OCI-LY7 (cell line): ENCODE measurements at regions not wholly inside any gene's neighbourhood (a gene's known extent, or its start where the extent isn't known, plus 50 kb on each side); places are given as distances from the start of the nearest gene placed in this dataset.

Source experiments
- BruUV-seq: library from RNA; stranded (reverse); fragments of 400-500 nt; replicated peaks from 2 replicates; lab custom pipeline; 2021; lab: Mats Ljungman, UMichigan
- CTCF ChIA-PET: fragments of 300-600 bp; sonication (Branson Sonifier 250); formaldehyde crosslinking; loops from one replicate; lab custom pipeline; 2022; ENCODE audit warnings: antibody characterized with exemption; ENCODE audit not compliant: unreplicated experiment; lab: Charles Lee
- POLR2A ChIA-PET: fragments of 300-600 bp; sonication (Branson Sonifier 250); formaldehyde crosslinking; loops from one replicate; lab custom pipeline; 2022; ENCODE audit warnings: antibody characterized with exemption; lab: Charles Lee
- DNase-seq: peaks from one replicate; pipeline ENCODE4 v3.0.0-alpha.2; 2015; ENCODE audit warnings: low spot score
- H2AFZ ChIP-seq: fragments of 200-600 bp; sonication (generic), shearing (Covaris generic); 2 replicates; pipeline ENCODE4 v1.6.1; 2014; ENCODE audit warnings: mild to moderate bottlenecking, antibody characterized with exemption, low read length, moderate library complexity
- H3K27ac ChIP-seq: fragments of 200-600 bp; sonication (generic); 2 replicates; pipeline ENCODE4 v1.5.1; 2014; ENCODE audit warnings: mixed run types, low read depth, mild to moderate bottlenecking, moderate library complexity, low read length, inconsistent platforms; ENCODE audit not compliant: poor library complexity, severe bottlenecking
- H3K36me3 ChIP-seq: fragments of 200-600 bp; sonication (generic); 2 replicates; pipeline ENCODE4 v1.6.1; 2014; ENCODE audit warnings: mild to moderate bottlenecking, antibody characterized with exemption, low read length, moderate library complexity, mixed read lengths; ENCODE audit not compliant: insufficient read depth
- H3K4me1 ChIP-seq: fragments of 200-600 bp; sonication (generic); 2 replicates; pipeline ENCODE4 v1.5.1; 2014; ENCODE audit warnings: mild to moderate bottlenecking, low read length; ENCODE audit not compliant: insufficient read depth, poor library complexity, severe bottlenecking
- H3K4me2 ChIP-seq: fragments of 200-600 bp; sonication (generic); 2 replicates; pipeline ENCODE4 v1.6.1; 2014; ENCODE audit warnings: mild to moderate bottlenecking, low read length
- H3K4me3 ChIP-seq: fragments of 200-600 bp; sonication (generic); 2 replicates; pipeline ENCODE4 v1.5.1; 2014; ENCODE audit warnings: mild to moderate bottlenecking, low read depth, low read length; ENCODE audit not compliant: poor library complexity, severe bottlenecking
- H3K79me2 ChIP-seq: fragments of 200-600 bp; sonication (generic); 2 replicates; pipeline ENCODE4 v1.6.1; 2016; ENCODE audit warnings: low read depth, mild to moderate bottlenecking, low read length, moderate library complexity, mixed read lengths; ENCODE audit not compliant: insufficient read depth
- H3K9me2 ChIP-seq: fragments of 200-600 bp; sonication (generic); 2 replicates; pipeline ENCODE4 v1.6.1; 2016; ENCODE audit warnings: mild to moderate bottlenecking, low read length, mixed read lengths; ENCODE audit not compliant: insufficient read depth
- H3K9me3 ChIP-seq: fragments of 200-600 bp; sonication (generic); 2 replicates; pipeline ENCODE4 v1.6.1; 2014; ENCODE audit warnings: mild to moderate bottlenecking, mixed run types, low read length, mixed read lengths
- H4K20me1 ChIP-seq: fragments of 200-600 bp; sonication (generic); 2 replicates; pipeline ENCODE4 v1.6.1; 2014; ENCODE audit warnings: mild to moderate bottlenecking, antibody characterized with exemption, low read length, moderate library complexity, mixed read lengths; ENCODE audit not compliant: insufficient read depth
- EZH2phosphoT487 ChIP-seq: fragments of 200-600 bp; sonication (generic); IDR thresholded peaks from 2 replicates; pipeline ENCODE4 v1.6.1; 2018; ENCODE audit warnings: low read depth, borderline replicate concordance, mild to moderate bottlenecking, mixed run types, antibody characterized with exemption, low read length, moderate library complexity, mixed read lengths
- intact Hi-C: fragments of 100-400 bp; cut with micrococcal nuclease; formaldehyde crosslinking; loops from one replicate; pipeline ENCODE4 v1.10.0; 2022; ENCODE audit not compliant: unreplicated experiment
- TF ChIP-seq, protein P1 (sequence below): fragments of 200-600 bp; sonication (generic); conservative IDR thresholded peaks from 2 replicates; pipeline ENCODE4 v1.5.1; 2014; ENCODE audit warnings: mild to moderate bottlenecking, antibody characterized with exemption, low read length, moderate library complexity, mixed read lengths

DNA sequence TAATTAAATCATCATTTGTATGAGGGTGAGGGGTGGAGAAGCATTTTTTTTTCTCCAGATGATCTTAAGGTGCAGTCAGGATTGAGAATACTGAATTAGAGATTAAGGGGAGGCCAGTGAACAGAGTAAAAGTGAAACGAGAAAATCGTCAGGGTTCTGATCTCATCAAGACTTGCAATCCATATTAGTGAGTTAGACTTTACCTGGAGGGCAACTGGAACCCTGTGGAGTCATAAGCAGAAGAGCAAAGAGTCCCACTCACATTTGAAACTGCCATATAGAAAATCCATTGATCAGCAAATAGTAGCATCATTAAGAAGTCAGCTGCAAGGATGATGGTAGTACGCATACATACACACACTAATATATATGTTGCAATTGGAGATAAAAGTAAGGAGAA lies 466.2 kb upstream of the PAPPA start:
- BruUV-seq = no TSS peak
- POLR2A ChIA-PET = no interaction called here

DNA sequence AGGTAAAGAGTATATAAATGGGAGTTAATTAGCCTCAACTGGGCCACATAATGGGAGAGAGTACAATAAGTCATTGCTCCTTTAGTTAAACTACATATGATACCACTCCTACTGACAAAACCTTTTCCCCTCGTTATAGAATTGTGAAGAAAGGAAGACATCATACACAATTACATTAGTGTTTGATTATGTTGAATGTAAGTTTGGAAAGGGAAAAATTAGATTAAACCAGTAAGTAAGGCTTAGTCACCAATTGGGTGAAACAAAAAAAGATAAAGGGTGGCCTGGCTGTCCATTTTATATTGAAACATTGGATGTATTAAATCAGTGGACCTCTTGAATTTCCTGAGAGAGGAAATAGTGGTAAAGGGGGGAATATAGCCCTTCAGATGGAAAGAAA lies 464.3 kb upstream of the PAPPA start:
- no peak for DNase-seq

More for the DNA sequence above, 466.2 kb upstream of the PAPPA start:
- no peaks in the 10 kb centered on the region for H3K9me3 ChIP-seq
- CTCF ChIA-PET = no interaction called here
- H3K79me2 ChIP-seq = no peaks in the 10 kb centered on the region
- intact Hi-C loops = no loop called here
- no peaks in the 10 kb centered on the region for H3K36me3 ChIP-seq
- no peaks in the 10 kb centered on the region for H3K4me1 ChIP-seq
- no peak overlapping the region for H3K4me2 ChIP-seq
- H3K4me3 ChIP-seq = no peak overlapping the region
- no peak for DNase-seq
- no peaks in the 10 kb centered on the region for H4K20me1 ChIP-seq
- TF ChIP-seq, protein P1, sequence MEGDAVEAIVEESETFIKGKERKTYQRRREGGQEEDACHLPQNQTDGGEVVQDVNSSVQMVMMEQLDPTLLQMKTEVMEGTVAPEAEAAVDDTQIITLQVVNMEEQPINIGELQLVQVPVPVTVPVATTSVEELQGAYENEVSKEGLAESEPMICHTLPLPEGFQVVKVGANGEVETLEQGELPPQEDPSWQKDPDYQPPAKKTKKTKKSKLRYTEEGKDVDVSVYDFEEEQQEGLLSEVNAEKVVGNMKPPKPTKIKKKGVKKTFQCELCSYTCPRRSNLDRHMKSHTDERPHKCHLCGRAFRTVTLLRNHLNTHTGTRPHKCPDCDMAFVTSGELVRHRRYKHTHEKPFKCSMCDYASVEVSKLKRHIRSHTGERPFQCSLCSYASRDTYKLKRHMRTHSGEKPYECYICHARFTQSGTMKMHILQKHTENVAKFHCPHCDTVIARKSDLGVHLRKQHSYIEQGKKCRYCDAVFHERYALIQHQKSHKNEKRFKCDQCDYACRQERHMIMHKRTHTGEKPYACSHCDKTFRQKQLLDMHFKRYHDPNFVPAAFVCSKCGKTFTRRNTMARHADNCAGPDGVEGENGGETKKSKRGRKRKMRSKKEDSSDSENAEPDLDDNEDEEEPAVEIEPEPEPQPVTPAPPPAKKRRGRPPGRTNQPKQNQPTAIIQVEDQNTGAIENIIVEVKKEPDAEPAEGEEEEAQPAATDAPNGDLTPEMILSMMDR = no peak
- TF ChIP-seq EZH2phosphoT487 = no peak
- no peak overlapping the region for H2AFZ ChIP-seq
- no peaks in the 10 kb centered on the region for H3K9me2 ChIP-seq
- H3K27ac ChIP-seq = no peak overlapping the region

DNA sequence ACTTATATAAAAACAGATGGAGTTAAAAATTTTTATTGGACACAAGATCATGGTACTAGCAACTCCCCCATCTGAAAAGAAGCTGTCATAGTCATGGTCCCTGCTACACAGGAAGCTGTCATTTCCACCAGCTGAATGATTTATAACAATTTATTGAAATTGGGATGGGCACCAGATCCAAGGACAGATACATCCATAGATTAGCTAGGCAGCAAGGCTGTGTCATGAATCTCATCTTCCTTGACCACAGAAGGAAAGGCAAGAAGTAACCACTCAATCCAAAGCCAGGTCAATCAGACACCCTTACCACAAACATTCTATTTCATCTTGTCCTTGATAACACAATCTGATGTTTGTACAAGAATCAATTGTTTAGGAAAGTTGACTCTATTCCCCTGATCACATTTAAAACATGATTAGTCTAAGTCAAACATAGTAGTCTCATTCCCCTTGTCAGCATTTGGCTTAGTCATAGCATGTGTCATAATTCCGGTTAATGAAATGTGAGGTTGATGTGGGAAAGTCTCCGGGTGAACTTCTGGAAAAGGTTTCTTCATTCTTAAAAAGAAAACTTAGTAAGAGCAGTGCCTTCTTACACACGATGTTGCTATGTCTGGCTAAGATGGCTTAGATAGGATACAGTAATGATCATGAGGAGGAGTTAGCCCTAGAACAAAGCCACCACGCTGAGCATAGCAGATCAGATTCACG lies 462.6 kb upstream of the PAPPA start:
- no TSS peak for BruUV-seq
- Histone ChIP-seq H2AFZ (no peak overlapping the region), H3K9me3 (no peaks in the 10 kb centered on the region), H3K4me1 (no peaks in the 10 kb centered on the region), H4K20me1 (no peaks in the 10 kb centered on the region), H3K4me3 (no peak overlapping the region), H3K27ac (no peak overlapping the region), H3K4me2 (no peak overlapping the region), H3K9me2 (no peaks in the 10 kb centered on the region), H3K36me3 (no peaks in the 10 kb centered on the region), H3K79me2 (no peaks in the 10 kb centered on the region)
- intact Hi-C loops = no loop called here
- TF ChIP-seq, protein P1 = no peak
- no peak for TF ChIP-seq EZH2phosphoT487
- ChIA-PET POLR2A (no interaction called here), CTCF (no interaction called here)
- DNase-seq = no peak

More for the DNA sequence above, 464.3 kb upstream of the PAPPA start:
- H4K20me1 ChIP-seq = no peaks in the 10 kb centered on the region
- no TSS peak for BruUV-seq
- H3K4me1 ChIP-seq = no peaks in the 10 kb centered on the region
- H3K4me3 ChIP-seq = no peak overlapping the region
- no peaks in the 10 kb centered on the region for H3K9me3 ChIP-seq
- TF ChIP-seq, protein P1 = no peak
- TF ChIP-seq EZH2phosphoT487 = no peak
- H3K27ac ChIP-seq = no peak overlapping the region
- ChIA-PET CTCF (no interaction called here), POLR2A (no interaction called here)
- no peak overlapping the region for H2AFZ ChIP-seq
- H3K9me2 ChIP-seq = no peaks in the 10 kb centered on the region
- no peaks in the 10 kb centered on the region for H3K79me2 ChIP-seq
- no peaks in the 10 kb centered on the region for H3K36me3 ChIP-seq
- no peak overlapping the region for H3K4me2 ChIP-seq
- intact Hi-C loops = no loop called here
